GM12878 (cell line): ENCODE measurements at regions not wholly inside any gene's neighbourhood (a gene's known extent, or its start where the extent isn't known, plus 50 kb on each side); places are given as distances from the start of the nearest gene placed in this dataset.

Experiments
- ATAC-seq: fragments of 200-7000 bp; cut with Tn5 transposase; 3 replicates; pipeline ENCODE4 v1.9.1; 2020; ENCODE audit warnings: mild to moderate bottlenecking, moderate library complexity
- BruUV-seq: library from RNA; stranded (reverse); fragments of 400-500 nt; replicated peaks from 2 replicates; lab custom pipeline; 2021; lab: Mats Ljungman, UMichigan
- CTCF ChIA-PET: fragments of 300-600 bp; sonication (Branson Sonifier 250); formaldehyde crosslinking; extraction: SDS; loops from one replicate; lab custom pipeline; 2021; ENCODE audit warnings: inconsistent platforms; lab: Yijun Ruan, JAX
- POLR2A ChIA-PET: fragments of 350-600 bp; formaldehyde crosslinking; extraction: SDS; loops from one replicate; lab custom pipeline; 2021; ENCODE audit warnings: inconsistent platforms; lab: Charles Lee
- RAD21 ChIA-PET: fragments of 300-600 bp; sonication (Branson Sonifier 250); formaldehyde crosslinking; loops from one replicate; lab custom pipeline; 2023; ENCODE audit warnings: antibody characterized with exemption; ENCODE audit not compliant: unreplicated experiment; lab: Charles Lee
- SMC1A ChIA-PET: fragments of 300-600 bp; sonication (Branson Sonifier 250); formaldehyde crosslinking; loops from one replicate; lab custom pipeline; 2023; ENCODE audit not compliant: unreplicated experiment, uncharacterized antibody; lab: Charles Lee
- DNase-seq: peaks from one replicate; pipeline ENCODE4 v3.0.0-alpha.2; 2011; ENCODE audit warnings: low read depth, low spot score
- FAIRE-seq: peaks from 3 replicates; lab custom pipeline; 2011; peaks lifted over from hg19 to GRCh38; lab: Jason Lieb, UNC
- H2AFZ ChIP-seq: 2 replicates; pipeline ENCODE4 v1.6.0; 2011; ENCODE audit warnings: low read depth, low read length, control low read depth; ENCODE audit not compliant: control insufficient read depth
- H3K27ac ChIP-seq: 2 replicates; pipeline ENCODE4 v1.5.1; 2011; ENCODE audit warnings: control low read depth; ENCODE audit not compliant: control insufficient read depth, insufficient read depth
- H3K27me3 ChIP-seq, 2 experiments: replicated peaks in 1 of 2; 2 replicates each; pipeline versions ENCODE4 v1.6.0 to v1.6.1; 2011; ENCODE audit warnings: low read length in 1 of 2; ENCODE audit not compliant: control insufficient read depth in 2 of 2, insufficient read depth in 2 of 2
- H3K36me3 ChIP-seq, 2 experiments: 2 replicates each; pipeline ENCODE4 v1.5.1; 2011; ENCODE audit warnings: low read length in 1 of 2; ENCODE audit not compliant: control insufficient read depth in 2 of 2, insufficient read depth in 2 of 2
- H3K4me1 ChIP-seq: 2 replicates; pipeline ENCODE4 v1.6.1; 2011; ENCODE audit warnings: mild to moderate bottlenecking, low read length, moderate library complexity, mixed read lengths; ENCODE audit not compliant: control insufficient read depth, insufficient read depth
- H3K4me2 ChIP-seq: 2 replicates; pipeline ENCODE4 v1.6.0; 2011; ENCODE audit warnings: control low read depth; ENCODE audit not compliant: control insufficient read depth, insufficient read depth
- H3K4me3 ChIP-seq: fragments of 200-600 bp; sonication (generic); 2 replicates; pipeline ENCODE4 v1.5.1; 2016
- H3K79me2 ChIP-seq: 2 replicates; pipeline ENCODE4 v1.6.0; 2011; ENCODE audit warnings: low read length; ENCODE audit not compliant: control insufficient read depth, insufficient read depth
- H3K9ac ChIP-seq: 2 replicates; pipeline ENCODE4 v1.8.0; 2011; ENCODE audit warnings: low read length, control low read depth, mixed read lengths; ENCODE audit not compliant: control insufficient read depth, insufficient read depth
- H3K9me3 ChIP-seq: replicated peaks from 3 replicates; pipeline ENCODE4 v1.5.1; 2011; ENCODE audit warnings: mild to moderate bottlenecking, low read length; ENCODE audit not compliant: control insufficient read depth, insufficient read depth
- H4K20me1 ChIP-seq: 2 replicates; pipeline ENCODE4 v1.6.0; 2011; ENCODE audit not compliant: control insufficient read depth, insufficient read depth
- BRCA1 ChIP-seq: IDR thresholded peaks from 2 replicates; pipeline ENCODE4 v1.6.1; 2011; ENCODE audit warnings: low read depth, low read length, improper control_type of control experiment
- CBX3 ChIP-seq: fragments of 200-600 bp; sonication (generic); IDR thresholded peaks from 2 replicates; pipeline ENCODE4 v1.6.1; 2016; ENCODE audit warnings: low read depth, borderline replicate concordance
- HDAC2 ChIP-seq: fragments of 200-600 bp; sonication (generic); IDR thresholded peaks from 2 replicates; pipeline ENCODE4 v1.6.1; 2017
- IRF4 ChIP-seq: IDR thresholded peaks from 2 replicates; pipeline ENCODE4 v1.6.1; 2011; ENCODE audit warnings: low read depth, low read length
- KLF5 ChIP-seq: fragments of 450-650 bp; IDR thresholded peaks from 2 replicates; pipeline ENCODE4 v1.6.1; 2014; ENCODE audit warnings: mild to moderate bottlenecking; ENCODE audit not compliant: partially characterized antibody
- NBN ChIP-seq: fragments of 450-650 bp; IDR thresholded peaks from 2 replicates; pipeline ENCODE4 v1.6.1; 2016
- NRF1 ChIP-seq: conservative IDR thresholded peaks from 2 replicates; pipeline ENCODE4 v1.6.1; 2011; ENCODE audit warnings: mild to moderate bottlenecking, low read depth, low read length, improper control_type of control experiment
- POLR2AphosphoS2 ChIP-seq: IDR thresholded peaks from 2 replicates; pipeline ENCODE4 v1.6.1; 2011; ENCODE audit warnings: low read depth, mild to moderate bottlenecking, low read length, improper control_type of control experiment, moderate library complexity
- RCOR1 ChIP-seq: conservative IDR thresholded peaks from 2 replicates; pipeline ENCODE4 v1.6.1; 2012; ENCODE audit warnings: low read depth, low read length, improper control_type of control experiment
- TCF7 ChIP-seq: IDR thresholded peaks from 2 replicates; pipeline ENCODE4 v1.6.1; 2014; ENCODE audit warnings: antibody characterized with exemption, borderline replicate concordance
- ZNF24 ChIP-seq: fragments of 450-650 bp; IDR thresholded peaks from 2 replicates; pipeline ENCODE4 v1.6.1; 2017; ENCODE audit warnings: antibody characterized with exemption, mild to moderate bottlenecking
- ZSCAN29 ChIP-seq: fragments of 450-650 bp; IDR thresholded peaks from 2 replicates; pipeline ENCODE4 v1.6.1; 2017; ENCODE audit warnings: mild to moderate bottlenecking, moderate library complexity
- WGBS: methylation state at CpG from one replicate; pipeline ENCODE4 v1.1.6; 2016; ENCODE audit warnings: low lambda C conversion rate; ENCODE audit not compliant: insufficient replicate concordance, insufficient coverage; ENCODE audit errors: missing lambda C conversion rate; 5-methylcytosine and 5-hydroxymethylcytosine counted together
- in situ Hi-C: fragments of 300-500 bp; cut with MboI; formaldehyde crosslinking; loops from 9 replicates; pipeline ENCODE4 v1.14.3; 2018; ENCODE audit warnings: mixed read lengths
- intact Hi-C: fragments of 100-400 bp; cut with micrococcal nuclease; formaldehyde crosslinking; loops from one replicate; pipeline ENCODE4 v1.14.2; 2022; ENCODE audit not compliant: unreplicated experiment
- TF ChIP-seq, protein P1 (sequence below): fragments of 450-650 bp; IDR thresholded peaks from 2 replicates; pipeline ENCODE4 v1.6.1; 2016; ENCODE audit warnings: mild to moderate bottlenecking

- Histone ChIP-seq H3K27me3 (no peaks in the 10 kb centered on the region; a peak in 1 of 4 replicates), H4K20me1 (no peaks in the 10 kb centered on the region), H3K79me2 (no peaks in the 10 kb centered on the region), H3K27ac (no peak overlapping the region), H3K4me2 (no peak overlapping the region), H3K4me1 (no peaks in the 10 kb centered on the region), H3K9me3 (no peaks in the 10 kb centered on the region), H3K4me3 (no peak overlapping the region), H2AFZ (no peak overlapping the region), H3K9ac (no peak overlapping the region)
- ChIA-PET RAD21 (no interaction called here), SMC1A (interaction anchor here (1.4 kb wide), 1 partner anchor 10 kb away, joined by 3 read pairs; no protein-coding TSS in a partner anchor), CTCF (no interaction called here), POLR2A (no interaction called here)
- in situ Hi-C loops (no loop called here), intact Hi-C loops (no loop called here)
- BruUV-seq: no TSS peak
- WGBS: 84% methylated on average over 7 of the region's 7 CpGs
- FAIRE-seq: no peak
- DNase-seq: no peak
- no peak for ATAC-seq
- TF ChIP-seq BRCA1 (no peak), RCOR1 (no peak), NRF1 (no peak), IRF4 (no peak), ZNF24 (no peak)
- TF ChIP-seq, protein P1, sequence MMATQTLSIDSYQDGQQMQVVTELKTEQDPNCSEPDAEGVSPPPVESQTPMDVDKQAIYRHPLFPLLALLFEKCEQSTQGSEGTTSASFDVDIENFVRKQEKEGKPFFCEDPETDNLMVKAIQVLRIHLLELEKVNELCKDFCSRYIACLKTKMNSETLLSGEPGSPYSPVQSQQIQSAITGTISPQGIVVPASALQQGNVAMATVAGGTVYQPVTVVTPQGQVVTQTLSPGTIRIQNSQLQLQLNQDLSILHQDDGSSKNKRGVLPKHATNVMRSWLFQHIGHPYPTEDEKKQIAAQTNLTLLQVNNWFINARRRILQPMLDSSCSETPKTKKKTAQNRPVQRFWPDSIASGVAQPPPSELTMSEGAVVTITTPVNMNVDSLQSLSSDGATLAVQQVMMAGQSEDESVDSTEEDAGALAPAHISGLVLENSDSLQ: no peak
- TF ChIP-seq, all 136 proteins: peak for 0
- no peaks in the 10 kb centered on the region for H3K36me3 ChIP-seq
These were observed 301.3 kb downstream of the EDEM1 start for GRCh38 chr3:5488771-5489170.

DNA sequence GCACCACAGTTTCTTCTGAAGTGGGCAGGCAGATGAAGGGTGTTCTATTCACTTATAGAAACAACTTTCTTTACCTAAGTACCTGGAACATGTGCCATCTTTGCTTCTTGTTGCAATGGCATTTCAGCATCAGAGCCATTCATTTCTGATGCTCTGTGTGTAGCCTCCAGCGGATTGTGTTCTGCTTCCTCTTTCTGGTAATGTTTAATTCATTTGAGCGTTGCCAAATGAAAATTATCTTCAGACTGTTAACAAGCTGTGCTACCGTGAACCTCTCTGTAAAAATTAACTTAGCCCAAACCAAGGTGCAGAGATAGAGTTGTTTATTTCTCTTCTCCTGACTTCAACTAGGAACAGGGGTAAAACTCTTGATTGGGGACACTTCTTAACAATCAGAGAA, 302.0 kb downstream of the EDEM1 start:
- H4K20me1 ChIP-seq: no peaks in the 10 kb centered on the region
- H3K79me2 ChIP-seq: no peaks in the 10 kb centered on the region
- ChIA-PET SMC1A (no interaction called here), POLR2A (no interaction called here), RAD21 (interaction anchor here (0.8 kb wide), 1 partner anchor 10 kb away, joined by 3 read pairs; no protein-coding TSS in a partner anchor), CTCF (no interaction called here)
- H3K9me3 ChIP-seq: no peaks in the 10 kb centered on the region
- no TSS peak for BruUV-seq
- ATAC-seq: peak; percentile 21; the same call in 1 of the 3 replicates
- in situ Hi-C loops: no loop called here
- H3K4me3 ChIP-seq: no peak overlapping the region
- no peak overlapping the region for H2AFZ ChIP-seq
- TF ChIP-seq NBN (no peak), TCF7 (no peak), HDAC2 (no peak), CBX3 (no peak), ZSCAN29 (no peak), KLF5 (no peak), POLR2AphosphoS2 (no peak)
- no peak for FAIRE-seq
- no peaks in the 10 kb centered on the region; a peak in 1 of 4 replicates for H3K27me3 ChIP-seq
- H3K9ac ChIP-seq: no peak overlapping the region
- intact Hi-C loops: no loop called here
- H3K27ac ChIP-seq: no peak overlapping the region
- 18% methylated on average over 3 of the region's 3 CpGs for WGBS
- H3K4me2 ChIP-seq: no peak overlapping the region
- peak; percentile 11 for DNase-seq
- no peaks in the 10 kb centered on the region for H3K4me1 ChIP-seq
- H3K36me3 ChIP-seq: no peaks in the 10 kb centered on the region
